LNCAP (cell line): ENCODE measurements at regions not wholly inside any gene's neighbourhood (a gene's known extent, or its start where the extent isn't known, plus 50 kb on each side); places are given as distances from the start of the nearest gene placed in this dataset.
A peak's percentile ranks its signal among the peaks of the same experiment; 100 is the strongest.

Source experiments
- TF ChIP-seq, protein P1 (sequence below): fragments of 450-650 bp; IDR thresholded peaks from 2 replicates; pipeline ENCODE4 v1.5.1; 2017; ENCODE audit warnings: mild to moderate bottlenecking

DNA sequence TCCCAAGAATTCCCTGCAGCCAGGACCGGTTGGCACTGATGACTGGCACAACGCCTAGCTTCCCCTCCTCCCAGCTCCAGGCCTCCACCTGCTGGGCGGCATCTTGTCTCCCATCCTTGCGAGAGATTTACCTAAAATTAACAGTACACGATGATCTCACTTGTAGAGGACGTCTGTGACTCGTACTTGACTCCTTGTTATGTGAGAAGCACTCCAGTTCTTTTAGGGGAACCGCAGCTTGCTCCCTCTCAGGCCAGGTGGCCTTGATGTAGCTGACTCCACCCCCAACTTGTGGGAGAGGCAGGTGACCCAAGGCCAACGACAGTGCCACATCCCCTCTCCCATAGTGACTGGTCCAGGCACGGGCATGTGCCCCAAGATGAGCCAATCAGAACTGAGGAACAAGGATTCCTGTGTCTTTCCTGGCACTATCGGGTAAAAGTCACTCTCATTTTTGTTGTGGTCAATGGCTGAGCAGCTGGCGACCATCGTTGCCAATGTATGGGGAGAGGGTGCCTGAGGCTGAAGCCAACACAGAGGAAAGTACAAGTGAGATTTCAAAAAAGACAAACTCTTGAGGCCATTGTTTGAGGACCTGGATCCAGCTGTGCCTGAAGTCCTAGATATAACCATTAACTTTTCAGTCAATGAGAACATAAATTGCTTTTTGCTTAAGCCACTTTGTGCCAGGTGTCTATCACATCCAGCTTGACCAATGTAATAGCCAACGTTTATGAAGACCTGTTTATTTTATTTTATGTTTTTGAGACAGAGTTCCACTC, 208.7 kb downstream of the RBM19 start:
- TF ChIP-seq, protein P1, sequence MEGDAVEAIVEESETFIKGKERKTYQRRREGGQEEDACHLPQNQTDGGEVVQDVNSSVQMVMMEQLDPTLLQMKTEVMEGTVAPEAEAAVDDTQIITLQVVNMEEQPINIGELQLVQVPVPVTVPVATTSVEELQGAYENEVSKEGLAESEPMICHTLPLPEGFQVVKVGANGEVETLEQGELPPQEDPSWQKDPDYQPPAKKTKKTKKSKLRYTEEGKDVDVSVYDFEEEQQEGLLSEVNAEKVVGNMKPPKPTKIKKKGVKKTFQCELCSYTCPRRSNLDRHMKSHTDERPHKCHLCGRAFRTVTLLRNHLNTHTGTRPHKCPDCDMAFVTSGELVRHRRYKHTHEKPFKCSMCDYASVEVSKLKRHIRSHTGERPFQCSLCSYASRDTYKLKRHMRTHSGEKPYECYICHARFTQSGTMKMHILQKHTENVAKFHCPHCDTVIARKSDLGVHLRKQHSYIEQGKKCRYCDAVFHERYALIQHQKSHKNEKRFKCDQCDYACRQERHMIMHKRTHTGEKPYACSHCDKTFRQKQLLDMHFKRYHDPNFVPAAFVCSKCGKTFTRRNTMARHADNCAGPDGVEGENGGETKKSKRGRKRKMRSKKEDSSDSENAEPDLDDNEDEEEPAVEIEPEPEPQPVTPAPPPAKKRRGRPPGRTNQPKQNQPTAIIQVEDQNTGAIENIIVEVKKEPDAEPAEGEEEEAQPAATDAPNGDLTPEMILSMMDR = peak; percentile 36; the same call in 1 of the 2 replicates

DNA sequence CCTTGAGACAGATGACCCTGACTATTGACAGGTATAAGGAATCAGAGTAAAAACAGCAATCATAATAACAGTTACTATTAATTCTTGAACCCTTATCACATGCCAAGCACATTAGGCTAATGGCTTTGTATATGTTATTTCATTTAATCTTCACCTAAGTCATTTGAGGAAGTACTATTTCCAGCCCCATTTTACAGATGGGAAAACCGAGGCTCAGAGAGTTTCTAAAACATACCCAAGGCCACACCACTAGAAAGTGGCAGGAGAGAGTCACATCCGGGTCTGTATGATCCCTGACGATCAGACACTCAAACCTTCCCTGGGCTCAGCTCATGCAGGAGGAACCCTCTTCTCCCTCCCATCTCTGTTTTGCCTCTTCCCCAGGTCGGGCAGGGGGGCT, 209.5 kb downstream of the RBM19 start:
- TF ChIP-seq, protein P1 = no peak

DNA sequence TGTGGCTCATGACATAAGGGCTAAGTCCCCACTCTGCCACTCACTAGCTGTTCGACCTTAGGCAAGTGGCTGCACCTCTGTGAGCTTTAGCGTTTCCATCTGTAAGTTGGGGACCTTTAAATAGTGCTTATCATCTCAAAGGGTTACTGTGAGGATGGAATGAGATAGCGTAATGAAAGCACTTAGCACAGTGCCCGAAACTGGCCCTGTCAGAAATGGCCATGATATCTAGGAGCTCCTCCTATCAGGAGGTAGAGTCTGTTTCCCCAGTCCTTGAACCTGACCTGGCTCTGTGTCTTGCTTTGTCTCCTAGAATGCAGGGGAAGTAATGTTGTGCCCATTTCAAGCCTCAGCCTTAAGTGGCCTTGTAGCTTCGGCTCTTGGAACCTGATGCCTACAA, 211.0 kb downstream of the RBM19 start:
- TF ChIP-seq, protein P1 = no peak

DNA sequence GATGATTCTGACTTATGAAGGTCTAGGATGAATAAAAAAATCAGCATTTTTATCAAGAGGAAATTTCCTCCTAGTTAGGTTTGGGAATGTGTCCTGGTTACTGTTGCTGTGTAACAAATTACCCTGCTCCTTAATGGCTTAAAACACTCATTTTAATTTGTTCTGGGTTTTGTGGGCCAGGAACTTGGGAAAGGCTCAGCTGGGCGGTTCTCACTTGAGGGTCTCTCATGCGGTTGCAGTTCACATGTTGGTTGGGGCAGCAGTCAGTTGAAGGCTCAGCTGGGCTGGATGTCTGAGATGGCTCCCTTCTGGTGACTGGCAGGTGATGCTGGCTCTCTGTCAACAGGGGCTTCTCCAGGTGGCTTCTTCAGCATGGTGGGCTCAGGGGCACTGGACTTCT, 214.6 kb downstream of the RBM19 start:
- TF ChIP-seq, protein P1 = no peak

DNA sequence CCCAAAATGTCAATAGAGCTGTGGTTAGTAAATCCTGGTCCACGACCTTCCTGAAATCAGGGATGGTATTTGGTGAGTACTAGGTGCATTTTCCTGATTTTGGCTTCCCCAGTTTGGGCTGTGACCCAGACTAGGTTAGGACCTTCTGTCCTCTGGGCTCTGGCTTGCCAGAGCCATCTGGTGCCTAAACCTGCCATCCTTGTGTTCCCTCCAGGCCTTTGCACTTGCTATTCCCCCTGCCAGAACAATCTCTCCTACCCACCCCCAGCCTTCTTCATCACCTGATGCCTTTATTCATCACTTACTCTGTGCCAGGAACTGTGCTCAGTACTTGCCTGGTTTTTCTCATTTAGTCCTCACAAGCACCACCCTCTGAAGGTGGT, 216.7 kb downstream of the RBM19 start:
- TF ChIP-seq, protein P1 = no peak

DNA sequence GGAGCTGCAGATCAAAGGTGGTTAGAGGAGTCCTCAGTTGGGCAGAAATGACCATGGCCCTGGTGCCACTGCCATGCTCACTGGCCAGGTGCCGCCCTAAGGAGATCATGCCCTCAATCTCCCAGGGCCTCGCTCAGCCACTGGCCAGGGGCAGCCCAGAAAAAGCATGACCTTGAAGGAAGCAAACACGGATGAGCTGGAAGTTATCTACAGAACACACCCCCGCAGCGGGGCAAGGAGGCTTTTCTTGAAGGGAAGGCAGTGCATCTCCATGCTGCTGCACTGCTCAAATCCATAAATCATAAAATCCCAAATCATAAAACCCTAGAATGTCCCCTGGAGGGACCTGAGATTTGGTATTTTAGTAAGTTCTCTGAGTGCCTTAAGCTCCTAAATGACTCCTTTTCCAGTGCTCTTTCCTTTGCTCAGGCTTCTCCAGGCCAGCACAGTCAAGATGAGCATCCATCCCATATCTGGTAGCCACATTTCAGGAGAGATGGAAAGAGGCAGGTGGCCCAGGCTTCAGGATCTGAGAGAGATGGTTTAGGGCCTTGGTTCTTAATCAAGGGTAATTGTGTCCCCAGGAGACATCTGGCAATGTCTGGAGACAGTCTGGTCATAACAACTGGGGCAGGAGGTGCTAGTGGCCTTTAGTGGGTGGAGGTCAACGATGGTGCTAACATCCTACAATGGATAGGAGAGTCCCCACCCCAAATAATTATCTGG, 217.3 kb downstream of the RBM19 start:
- TF ChIP-seq, protein P1 = no peak

DNA sequence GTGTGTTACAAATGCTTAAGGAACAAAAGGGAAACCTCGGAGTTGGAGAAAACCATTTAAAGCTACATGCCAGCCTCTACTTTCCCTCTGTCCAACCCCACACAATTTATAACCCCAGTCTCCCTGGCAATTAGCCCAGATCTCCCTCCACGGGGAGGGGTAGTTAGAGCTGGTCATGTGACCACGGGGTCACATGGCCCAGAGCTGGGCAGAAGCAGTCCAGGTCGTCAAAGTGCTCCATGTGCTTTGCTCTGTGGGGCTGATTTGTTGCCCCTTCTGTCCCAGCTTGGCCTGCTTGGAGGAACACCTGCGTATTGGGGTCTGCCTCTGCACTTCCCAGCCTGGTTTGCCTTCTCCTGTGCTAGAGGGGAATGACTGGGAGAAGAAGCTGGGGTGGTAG, 219.1 kb downstream of the RBM19 start:
- TF ChIP-seq, protein P1 = no peak
